ENCODE measurements at regions not wholly inside any gene's neighbourhood (a gene's known extent, or its start where the extent isn't known, plus 50 kb on each side); places are given as distances from the start of the nearest gene placed in this dataset.

DNA sequence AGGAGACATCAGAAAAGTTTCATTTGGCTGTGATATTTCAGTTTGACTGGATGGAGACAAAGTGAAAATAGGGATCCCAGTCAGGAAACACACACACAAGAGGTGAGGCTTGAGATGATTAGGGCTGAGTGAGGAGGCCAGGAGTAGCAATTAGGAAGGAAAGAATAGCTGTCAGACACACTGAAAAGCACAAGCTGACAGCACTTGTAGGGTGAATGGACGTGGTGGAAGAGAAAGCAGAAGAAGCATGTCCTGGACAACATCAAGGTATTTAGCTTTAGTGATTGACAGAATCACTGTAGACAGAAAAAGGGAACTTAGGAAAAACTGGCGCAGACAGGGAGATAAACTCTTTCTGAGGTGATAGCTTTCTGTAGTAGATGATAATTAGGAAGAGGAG lies 347.7 kb downstream of the TGFB2 start:
- Mint-ChIP-seq H3K36me3 (no peaks in the 10 kb centered on the region), H3K4me3 (no peak overlapping the region), H3K9me3 (peaks cover 0 to 2% (median 0%) of the 10 kb centered on the region in 5 donors), H3K27ac (no peak overlapping the region), H3K27me3 (no peaks in the 10 kb centered on the region), H3K4me1 (no peaks in the 10 kb centered on the region)
- CTCF ChIA-PET = no interaction called here
- Histone ChIP-seq H3K4me1 (ENCODE audit: insufficient read depth, low read length) (no peaks in the 10 kb centered on the region), H3K36me3 (ENCODE audit: insufficient read depth, low read length) (no peaks in the 10 kb centered on the region), H3K27ac (ENCODE audit: low read depth, low read length) (no peak overlapping the region), H3K4me3 (ENCODE audit: low read length) (no peak overlapping the region), H3K27me3 (ENCODE audit: insufficient read depth, low read length, poor library complexity, severe bottlenecking) (no peaks in the 10 kb centered on the region), H3K9me3 (ENCODE audit: low read length) (no peaks in the 10 kb centered on the region)
- no peak for DNase-seq
- POLR2A ChIA-PET = no interaction called here

DNA sequence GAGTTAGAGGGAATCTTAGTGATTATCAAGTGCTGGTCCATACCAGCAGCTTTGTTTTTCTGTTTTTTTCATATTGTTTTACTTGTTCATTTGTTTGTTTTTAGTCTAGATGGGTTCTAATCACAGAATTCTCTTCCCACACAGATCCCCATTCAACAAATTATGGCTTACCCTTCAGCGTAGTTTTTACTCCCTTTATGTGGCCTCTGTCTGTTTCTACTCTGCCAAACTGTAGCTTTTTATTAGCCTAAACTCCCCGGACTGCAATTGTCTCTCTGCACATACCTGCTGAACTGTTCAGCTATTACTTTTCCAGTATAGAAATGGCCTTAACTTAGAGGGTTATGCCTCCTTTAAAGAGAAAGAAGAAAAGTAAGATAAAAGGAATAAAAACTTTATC lies 348.5 kb downstream of the TGFB2 start:
- no peaks in the 10 kb centered on the region for H3K4me1 ChIP-seq (ENCODE audit: insufficient read depth, low read length)
- H3K4me3 ChIP-seq (ENCODE audit: low read length) = no peak overlapping the region
- peaks cover 0 to 2% (median 0%) of the 10 kb centered on the region in 5 donors for H3K9me3 Mint-ChIP-seq
- H3K27ac ChIP-seq (ENCODE audit: low read depth, low read length) = no peak overlapping the region
- no peaks in the 10 kb centered on the region for H3K9me3 ChIP-seq (ENCODE audit: low read length)
- H3K4me3 Mint-ChIP-seq = no peak overlapping the region
- DNase-seq = no peak
- H3K4me1 Mint-ChIP-seq = no peaks in the 10 kb centered on the region
- H3K36me3 ChIP-seq (ENCODE audit: insufficient read depth, low read length) = no peaks in the 10 kb centered on the region
- H3K27ac Mint-ChIP-seq = no peak overlapping the region
- H3K27me3 ChIP-seq (ENCODE audit: insufficient read depth, low read length, poor library complexity, severe bottlenecking) = no peaks in the 10 kb centered on the region
- H3K27me3 Mint-ChIP-seq = no peaks in the 10 kb centered on the region
- ChIA-PET POLR2A (no interaction called here), CTCF (no interaction called here)
- no peaks in the 10 kb centered on the region for H3K36me3 Mint-ChIP-seq

- H3K9me3 Mint-ChIP-seq = peaks cover 0 to 2% (median 0%) of the 10 kb centered on the region in 5 donors
- Histone ChIP-seq H3K36me3 (ENCODE audit: insufficient read depth, low read length) (no peaks in the 10 kb centered on the region), H3K9me3 (ENCODE audit: low read length) (no peaks in the 10 kb centered on the region), H3K27ac (ENCODE audit: low read depth, low read length) (no peak overlapping the region), H3K4me3 (ENCODE audit: low read length) (no peak overlapping the region), H3K4me1 (ENCODE audit: insufficient read depth, low read length) (no peaks in the 10 kb centered on the region), H3K27me3 (ENCODE audit: insufficient read depth, low read length, poor library complexity, severe bottlenecking) (no peaks in the 10 kb centered on the region)
- H3K27me3 Mint-ChIP-seq = no peaks in the 10 kb centered on the region
- no peaks in the 10 kb centered on the region for H3K4me1 Mint-ChIP-seq
- no peak for DNase-seq
- no peak overlapping the region for H3K27ac Mint-ChIP-seq
- CTCF ChIA-PET = no interaction called here
- H3K36me3 Mint-ChIP-seq = no peaks in the 10 kb centered on the region
- POLR2A ChIA-PET = no interaction called here
- no peak overlapping the region for H3K4me3 Mint-ChIP-seq
These were observed 348.9 kb downstream of the TGFB2 start for GRCh38 chr1:218694085-218694484.

DNA sequence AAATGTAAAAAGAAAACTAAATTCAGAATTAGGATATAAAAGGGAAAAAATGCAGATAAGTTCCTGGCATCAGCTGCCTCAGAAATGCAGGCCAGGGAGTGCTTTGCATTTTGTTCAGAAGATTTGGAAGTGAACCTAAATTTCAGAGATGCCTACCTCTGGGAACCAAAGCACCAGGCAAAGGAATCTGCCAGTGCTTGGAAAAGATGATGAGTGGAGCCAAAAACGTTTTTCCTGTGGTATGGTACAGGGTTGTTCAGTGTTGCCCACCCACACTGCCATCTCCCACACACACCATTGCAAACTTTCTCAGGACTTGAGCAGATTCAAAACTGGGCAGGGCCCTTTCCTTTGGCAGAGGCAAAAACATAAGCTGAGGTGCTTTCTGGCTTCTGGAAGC lies 349.5 kb downstream of the TGFB2 start:
- Mint-ChIP-seq H3K27me3 (no peaks in the 10 kb centered on the region), H3K4me1 (no peaks in the 10 kb centered on the region), H3K36me3 (no peaks in the 10 kb centered on the region), H3K9me3 (peaks cover 0 to 4% (median 0%) of the 10 kb centered on the region in 5 donors), H3K27ac (no peak overlapping the region), H3K4me3 (no peak overlapping the region)
- no peaks in the 10 kb centered on the region for H3K9me3 ChIP-seq (ENCODE audit: low read length)
- no peak for DNase-seq
- no peak overlapping the region for H3K27ac ChIP-seq (ENCODE audit: low read depth, low read length)
- no peaks in the 10 kb centered on the region for H3K36me3 ChIP-seq (ENCODE audit: insufficient read depth, low read length)
- H3K27me3 ChIP-seq (ENCODE audit: insufficient read depth, low read length, poor library complexity, severe bottlenecking) = no peaks in the 10 kb centered on the region
- ChIA-PET POLR2A (no interaction called here), CTCF (no interaction called here)
- H3K4me1 ChIP-seq (ENCODE audit: insufficient read depth, low read length) = no peaks in the 10 kb centered on the region
- no peak overlapping the region for H3K4me3 ChIP-seq (ENCODE audit: low read length)

- Histone ChIP-seq H3K4me3 (ENCODE audit: low read length) (no peak overlapping the region), H3K27ac (ENCODE audit: low read depth, low read length) (no peak overlapping the region), H3K36me3 (ENCODE audit: insufficient read depth, low read length) (no peaks in the 10 kb centered on the region), H3K27me3 (ENCODE audit: insufficient read depth, low read length, poor library complexity, severe bottlenecking) (no peaks in the 10 kb centered on the region), H3K9me3 (ENCODE audit: low read length) (no peaks in the 10 kb centered on the region), H3K4me1 (ENCODE audit: insufficient read depth, low read length) (no peaks in the 10 kb centered on the region)
- no peak overlapping the region for H3K27ac Mint-ChIP-seq
- ChIA-PET CTCF (no interaction called here), POLR2A (no interaction called here)
- H3K4me1 Mint-ChIP-seq = no peaks in the 10 kb centered on the region
- H3K4me3 Mint-ChIP-seq = no peak overlapping the region
- no peaks in the 10 kb centered on the region for H3K27me3 Mint-ChIP-seq
- H3K9me3 Mint-ChIP-seq = peaks cover 0 to 4% (median 0%) of the 10 kb centered on the region in 5 donors
- no peaks in the 10 kb centered on the region for H3K36me3 Mint-ChIP-seq
- no peak for DNase-seq
These were observed 350.4 kb downstream of the TGFB2 start for GRCh38 chr1:218695525-218695924.

- Mint-ChIP-seq H3K27me3 (no peaks in the 10 kb centered on the region), H3K9me3 (peaks cover 0 to 4% (median under 1%) of the 10 kb centered on the region in 5 donors), H3K4me1 (no peaks in the 10 kb centered on the region), H3K4me3 (no peak overlapping the region), H3K27ac (no peak overlapping the region), H3K36me3 (no peaks in the 10 kb centered on the region)
- DNase-seq = no peak
- H3K27ac ChIP-seq (ENCODE audit: low read depth, low read length) = no peak overlapping the region
- H3K9me3 ChIP-seq (ENCODE audit: low read length) = no peaks in the 10 kb centered on the region
- no peaks in the 10 kb centered on the region for H3K36me3 ChIP-seq (ENCODE audit: insufficient read depth, low read length)
- no peak overlapping the region for H3K4me3 ChIP-seq (ENCODE audit: low read length)
- ChIA-PET POLR2A (no interaction called here), CTCF (no interaction called here)
- H3K27me3 ChIP-seq (ENCODE audit: insufficient read depth, low read length, poor library complexity, severe bottlenecking) = no peaks in the 10 kb centered on the region
- no peaks in the 10 kb centered on the region for H3K4me1 ChIP-seq (ENCODE audit: insufficient read depth, low read length)
These were observed 353.0 kb downstream of the TGFB2 start for GRCh38 chr1:218698141-218698540.

DNA sequence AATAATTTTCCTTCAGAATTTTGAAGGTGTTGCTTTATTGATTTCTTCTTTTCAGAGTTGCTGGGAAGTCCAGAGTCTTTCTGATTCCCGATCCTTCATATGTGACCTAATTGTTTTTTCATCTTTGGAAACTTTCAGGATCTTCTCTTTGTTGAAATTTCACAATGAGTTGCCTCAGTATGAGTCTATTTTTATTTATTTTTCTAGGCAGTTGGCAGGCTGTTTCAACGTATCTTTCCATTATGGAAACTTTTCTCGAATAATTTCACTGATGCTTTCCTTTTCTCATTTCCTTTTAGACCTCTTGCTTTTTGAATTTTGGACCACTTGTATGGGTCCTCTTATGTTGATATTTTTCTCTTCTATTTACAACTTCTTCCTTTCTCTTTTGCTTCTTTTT lies 354.3 kb downstream of the TGFB2 start:
- DNase-seq = no peak
- H3K9me3 Mint-ChIP-seq = peaks cover 0 to 6% (median 4%) of the 10 kb centered on the region in 5 donors
- no peaks in the 10 kb centered on the region for H3K36me3 Mint-ChIP-seq
- POLR2A ChIA-PET = no interaction called here
- H3K36me3 ChIP-seq (ENCODE audit: insufficient read depth, low read length) = no peaks in the 10 kb centered on the region
- no peaks in the 10 kb centered on the region for H3K27me3 ChIP-seq (ENCODE audit: insufficient read depth, low read length, poor library complexity, severe bottlenecking)
- no peak overlapping the region for H3K4me3 ChIP-seq (ENCODE audit: low read length)
- no peak overlapping the region for H3K27ac ChIP-seq (ENCODE audit: low read depth, low read length)
- no peaks in the 10 kb centered on the region for H3K4me1 Mint-ChIP-seq
- CTCF ChIA-PET = no interaction called here
- no peak overlapping the region for H3K27ac Mint-ChIP-seq
- H3K4me3 Mint-ChIP-seq = no peak overlapping the region
- H3K4me1 ChIP-seq (ENCODE audit: insufficient read depth, low read length) = no peaks in the 10 kb centered on the region
- no peaks in the 10 kb centered on the region for H3K9me3 ChIP-seq (ENCODE audit: low read length)
- no peaks in the 10 kb centered on the region for H3K27me3 Mint-ChIP-seq

- Mint-ChIP-seq H3K27ac (no peak overlapping the region), H3K36me3 (no peaks in the 10 kb centered on the region), H3K9me3 (peaks cover 0 to 6% (median 4%) of the 10 kb centered on the region in 5 donors), H3K27me3 (no peaks in the 10 kb centered on the region), H3K4me3 (no peak overlapping the region), H3K4me1 (no peaks in the 10 kb centered on the region)
- H3K27me3 ChIP-seq (ENCODE audit: insufficient read depth, low read length, poor library complexity, severe bottlenecking) = no peaks in the 10 kb centered on the region
- ChIA-PET CTCF (no interaction called here), POLR2A (no interaction called here)
- no peaks in the 10 kb centered on the region for H3K4me1 ChIP-seq (ENCODE audit: insufficient read depth, low read length)
- no peaks in the 10 kb centered on the region for H3K9me3 ChIP-seq (ENCODE audit: low read length)
- H3K36me3 ChIP-seq (ENCODE audit: insufficient read depth, low read length) = no peaks in the 10 kb centered on the region
- DNase-seq = no peak
- H3K27ac ChIP-seq (ENCODE audit: low read depth, low read length) = no peak overlapping the region
- H3K4me3 ChIP-seq (ENCODE audit: low read length) = no peak overlapping the region
These were observed 354.7 kb downstream of the TGFB2 start for GRCh38 chr1:218699865-218700264.

- CTCF ChIA-PET = no interaction called here
These were observed 355.5 kb downstream of the TGFB2 start for GRCh38 chr1:218700666-218701065.

More at GRCh38 chr1:218700666-218701065, 355.5 kb downstream of the TGFB2 start:
- no peaks in the 10 kb centered on the region for H3K4me1 ChIP-seq (ENCODE audit: insufficient read depth, low read length)
- H3K36me3 Mint-ChIP-seq = no peaks in the 10 kb centered on the region
- no peaks in the 10 kb centered on the region for H3K27me3 Mint-ChIP-seq
- H3K27ac ChIP-seq (ENCODE audit: low read depth, low read length) = no peak overlapping the region
- H3K9me3 ChIP-seq (ENCODE audit: low read length) = no peaks in the 10 kb centered on the region
- no peak overlapping the region for H3K27ac Mint-ChIP-seq
- DNase-seq = no peak
- no peak overlapping the region for H3K4me3 Mint-ChIP-seq
- POLR2A ChIA-PET = no interaction called here
- H3K4me3 ChIP-seq (ENCODE audit: low read length) = no peak overlapping the region
- no peaks in the 10 kb centered on the region for H3K4me1 Mint-ChIP-seq
- H3K9me3 Mint-ChIP-seq = peaks cover 0 to 6% (median 4%) of the 10 kb centered on the region in 5 donors
- no peaks in the 10 kb centered on the region for H3K36me3 ChIP-seq (ENCODE audit: insufficient read depth, low read length)
- no peaks in the 10 kb centered on the region for H3K27me3 ChIP-seq (ENCODE audit: insufficient read depth, low read length, poor library complexity, severe bottlenecking)
